ENCODE measurements at regions not wholly inside any gene's neighbourhood (a gene's known extent, or its start where the extent isn't known, plus 50 kb on each side); places are given as distances from the start of the nearest gene placed in this dataset.

DNA sequence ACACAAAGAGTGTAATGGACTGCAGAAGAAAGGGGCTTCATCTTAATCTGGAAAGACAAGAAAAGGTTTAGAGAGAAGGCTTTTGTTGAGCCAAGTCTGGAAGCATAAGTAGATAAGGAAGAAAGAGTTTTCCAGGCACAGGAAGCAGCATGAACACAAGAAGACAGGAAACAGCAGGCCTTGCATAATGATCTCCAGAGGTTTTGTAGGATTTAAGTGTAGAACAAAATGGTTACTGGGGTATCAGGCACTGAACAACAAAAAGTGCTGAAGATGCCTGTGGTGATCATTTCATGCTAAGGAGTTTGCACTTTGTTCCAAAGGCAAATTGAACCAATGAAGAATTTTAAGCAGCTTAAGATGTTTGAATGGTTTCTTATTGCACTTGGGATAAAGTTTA, 281.6 kb upstream of the TANK start:
- DNase-seq (ENCODE audit: low spot score): no peak
- Histone ChIP-seq H3K27ac (no peak overlapping the region), H3K4me3 (no peak overlapping the region)
- TF ChIP-seq, protein P1, sequence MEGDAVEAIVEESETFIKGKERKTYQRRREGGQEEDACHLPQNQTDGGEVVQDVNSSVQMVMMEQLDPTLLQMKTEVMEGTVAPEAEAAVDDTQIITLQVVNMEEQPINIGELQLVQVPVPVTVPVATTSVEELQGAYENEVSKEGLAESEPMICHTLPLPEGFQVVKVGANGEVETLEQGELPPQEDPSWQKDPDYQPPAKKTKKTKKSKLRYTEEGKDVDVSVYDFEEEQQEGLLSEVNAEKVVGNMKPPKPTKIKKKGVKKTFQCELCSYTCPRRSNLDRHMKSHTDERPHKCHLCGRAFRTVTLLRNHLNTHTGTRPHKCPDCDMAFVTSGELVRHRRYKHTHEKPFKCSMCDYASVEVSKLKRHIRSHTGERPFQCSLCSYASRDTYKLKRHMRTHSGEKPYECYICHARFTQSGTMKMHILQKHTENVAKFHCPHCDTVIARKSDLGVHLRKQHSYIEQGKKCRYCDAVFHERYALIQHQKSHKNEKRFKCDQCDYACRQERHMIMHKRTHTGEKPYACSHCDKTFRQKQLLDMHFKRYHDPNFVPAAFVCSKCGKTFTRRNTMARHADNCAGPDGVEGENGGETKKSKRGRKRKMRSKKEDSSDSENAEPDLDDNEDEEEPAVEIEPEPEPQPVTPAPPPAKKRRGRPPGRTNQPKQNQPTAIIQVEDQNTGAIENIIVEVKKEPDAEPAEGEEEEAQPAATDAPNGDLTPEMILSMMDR (IDR thresholded peaks at IDR 0.05): no peak

DNA sequence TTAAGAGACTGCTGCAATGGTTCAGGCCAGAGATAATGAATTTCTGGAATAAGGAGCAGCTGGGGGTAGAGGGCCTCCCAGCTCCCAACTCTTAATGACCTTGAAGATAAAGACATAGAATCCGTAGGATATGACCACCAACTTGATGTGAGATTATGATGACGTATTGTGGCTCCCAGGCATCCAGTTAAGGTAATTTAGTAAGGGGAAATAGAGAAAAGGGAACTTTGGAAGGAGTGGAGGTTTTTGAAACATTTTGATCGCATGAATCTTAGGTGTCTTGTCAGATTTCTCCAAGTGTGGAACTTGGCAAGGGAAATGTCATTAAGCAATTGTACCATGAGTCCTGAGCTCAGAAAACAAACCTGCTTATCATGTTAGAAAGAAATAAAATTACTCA, 277.3 kb upstream of the TANK start:
- no peak for DNase-seq (ENCODE audit: low spot score)
- TF ChIP-seq, protein P1 (IDR thresholded peaks at IDR 0.05): no peak
- H3K27ac ChIP-seq: no peak overlapping the region
- H3K4me3 ChIP-seq: no peak overlapping the region

DNA sequence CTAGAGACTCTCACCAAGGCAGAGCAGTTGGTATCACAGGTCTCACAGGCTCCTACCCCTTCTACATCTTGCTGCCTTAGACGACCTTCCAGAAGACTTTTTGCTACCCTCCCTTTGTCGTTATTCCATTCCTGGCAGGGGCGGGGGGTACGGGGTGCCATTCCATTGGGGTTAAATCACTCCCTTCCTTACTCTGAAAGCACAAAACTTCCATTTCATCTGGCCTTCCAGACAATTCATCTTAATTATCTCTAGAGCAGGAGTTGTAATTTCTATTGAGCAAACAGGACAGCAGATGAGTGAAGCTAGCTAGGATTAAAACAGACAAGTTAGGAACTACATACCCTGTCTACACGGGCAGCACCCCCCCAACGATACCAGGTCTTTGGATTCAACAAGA, 276.2 kb upstream of the TANK start:
- TF ChIP-seq, protein P1 (IDR thresholded peaks at IDR 0.05): no peak
- DNase-seq (ENCODE audit: low spot score): no peak
- Histone ChIP-seq H3K4me3 (no peak overlapping the region), H3K27ac (no peak overlapping the region)

DNA sequence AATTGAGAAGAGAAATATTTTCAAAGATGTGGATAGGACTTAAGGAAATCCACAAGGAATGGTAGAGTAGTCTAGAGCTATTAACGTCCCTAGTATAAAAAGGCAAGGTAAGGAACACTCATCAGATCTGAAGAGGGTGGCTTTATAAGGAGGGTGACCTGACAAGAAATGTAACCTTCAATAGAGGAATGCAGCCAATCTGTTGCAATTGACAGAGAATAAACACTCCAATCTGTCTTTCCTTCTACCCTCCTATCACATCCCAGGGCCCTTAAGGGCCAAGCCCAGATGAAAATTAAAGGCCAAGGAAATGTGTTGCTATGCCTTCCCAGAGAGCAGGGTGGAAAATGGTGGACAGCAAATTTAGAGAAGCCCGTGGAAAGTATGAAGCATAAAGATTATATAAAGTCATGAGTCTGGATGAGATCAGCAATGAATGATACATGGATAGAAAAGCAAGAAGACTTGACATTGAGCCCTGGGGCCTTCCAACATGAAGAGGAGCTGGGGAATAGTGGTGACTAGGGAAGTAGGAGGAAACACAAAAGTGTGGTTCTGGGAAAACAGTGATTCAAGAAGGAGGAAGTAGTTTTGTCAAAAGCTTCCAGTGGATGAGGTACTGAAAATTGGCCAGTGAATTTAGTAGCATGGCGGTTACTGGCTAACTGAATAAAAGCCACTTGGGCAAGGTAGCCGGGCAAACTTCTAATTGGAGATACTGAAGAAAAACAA, 270.6 kb upstream of the TANK start:
- no peak overlapping the region for H3K27ac ChIP-seq
- no peak for DNase-seq (ENCODE audit: low spot score)
- no peak overlapping the region for H3K4me3 ChIP-seq
- TF ChIP-seq, protein P1 (IDR thresholded peaks at IDR 0.05): no peak

DNA sequence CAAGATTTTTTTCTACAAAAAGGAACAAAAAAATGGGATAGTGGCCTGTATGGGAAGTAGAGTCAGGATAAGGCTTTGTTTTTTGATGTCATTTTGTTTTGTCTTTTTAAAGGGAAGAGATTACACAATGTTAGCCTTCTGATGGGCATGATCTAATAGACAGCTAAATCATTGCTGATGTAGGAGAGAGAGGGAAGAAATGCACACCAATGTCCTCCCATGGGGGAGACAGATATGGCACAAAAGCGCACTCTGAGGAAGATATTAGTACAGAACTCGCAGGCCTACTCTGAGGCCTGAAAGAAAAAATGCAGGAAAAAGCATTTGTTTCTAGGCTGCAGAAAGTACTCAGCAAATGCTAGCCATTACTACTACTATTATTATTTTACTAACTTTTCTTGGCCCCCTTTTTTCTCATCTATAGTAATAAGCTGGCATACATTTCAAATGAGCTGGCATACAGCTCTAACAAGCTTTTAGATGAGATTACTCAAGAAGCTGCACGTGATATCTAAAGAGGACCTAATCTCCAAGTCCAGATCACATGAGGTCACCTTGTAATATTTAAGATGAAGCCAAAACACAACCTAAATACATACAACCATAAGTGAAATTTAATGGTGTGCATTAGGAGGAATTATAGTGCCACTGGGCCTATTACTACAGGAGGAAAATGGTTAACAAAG, 269.4 kb upstream of the TANK start:
- Histone ChIP-seq H3K27ac (no peak overlapping the region), H3K4me3 (no peak overlapping the region)
- TF ChIP-seq, protein P1 (IDR thresholded peaks at IDR 0.05): no peak
- no peak for DNase-seq (ENCODE audit: low spot score)

DNA sequence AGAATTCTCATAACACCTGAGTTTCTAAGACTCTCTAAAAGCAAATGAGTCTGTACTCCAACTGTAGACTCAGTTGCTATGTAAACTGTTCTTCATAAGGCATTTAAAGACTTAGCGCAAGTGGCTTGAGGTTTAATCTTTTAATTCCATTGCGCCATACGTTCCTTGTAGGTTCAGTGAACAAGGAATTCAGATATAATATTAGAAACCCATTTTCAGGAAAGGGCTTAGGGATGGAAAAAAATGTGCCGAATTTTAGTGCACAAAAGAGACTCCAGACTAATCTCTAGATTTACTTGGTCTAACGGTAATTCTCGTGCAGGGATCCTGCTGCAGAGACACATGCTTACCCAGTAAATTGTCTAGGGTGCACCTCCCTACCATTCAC, 268.9 kb upstream of the TANK start:
- DNase-seq (ENCODE audit: low spot score): no peak
- TF ChIP-seq, protein P1 (IDR thresholded peaks at IDR 0.05): no peak
- H3K27ac ChIP-seq: no peak overlapping the region
- no peak overlapping the region for H3K4me3 ChIP-seq

DNA sequence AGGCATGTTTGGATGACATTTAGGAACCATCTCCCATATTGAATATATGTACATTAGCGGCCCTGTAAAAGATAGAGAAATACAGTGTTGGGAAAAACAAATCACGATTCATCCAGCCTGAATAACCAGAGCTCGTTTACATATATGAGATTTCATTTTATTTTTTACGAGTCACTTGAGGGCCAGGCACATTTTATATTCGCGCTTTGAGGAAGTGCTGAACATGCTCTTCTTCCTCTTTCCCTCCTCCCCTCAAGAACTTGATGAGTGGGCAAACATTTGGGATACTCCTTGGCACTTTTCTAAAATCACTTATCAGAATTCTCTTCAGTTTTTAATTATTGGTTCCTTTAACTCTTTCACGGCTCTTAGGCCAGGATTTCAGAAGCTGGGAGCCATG, 268.0 kb upstream of the TANK start:
- TF ChIP-seq, protein P1 (IDR thresholded peaks at IDR 0.05): no peak
- no peak overlapping the region for H3K27ac ChIP-seq
- no peak for DNase-seq (ENCODE audit: low spot score)
- H3K4me3 ChIP-seq: no peak overlapping the region

All from coronary artery (tissue), 2 donors.